ENCODE measurements at regions not wholly inside any gene's neighbourhood (a gene's known extent, or its start where the extent isn't known, plus 50 kb on each side); places are given as distances from the start of the nearest gene placed in this dataset.
A peak's percentile ranks its signal among the peaks of the same experiment; 100 is the strongest.

- DNase-seq = no peak
Measured at GRCh38 chr2:163367825-163368582, 367.8 kb downstream of the FIGN start.

GRCh38 chr2:163364736-163365135 lies 371.1 kb downstream of the FIGN start:
- DNase-seq = no peak

DNA sequence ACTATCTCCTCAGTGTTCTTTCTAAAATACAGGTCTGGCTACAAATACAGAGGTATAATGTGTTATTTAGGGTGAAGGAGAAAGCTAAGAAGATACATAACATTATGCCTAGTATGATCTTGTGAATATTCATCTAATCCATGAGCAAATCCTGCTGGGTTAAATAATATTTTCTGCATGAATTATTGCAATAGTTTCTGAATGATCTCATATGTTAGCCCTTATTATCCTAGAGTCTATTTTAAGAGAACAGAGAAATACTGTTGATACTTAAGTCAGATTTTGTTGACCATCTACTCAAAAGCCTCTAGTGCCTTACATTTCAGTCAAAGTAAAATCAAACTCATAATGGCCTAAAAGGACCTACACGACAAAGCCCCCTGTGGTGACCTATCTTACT lies 382.3 kb downstream of the FIGN start:
- no peak for DNase-seq

GRCh38 chr2:163351966-163352365 lies 383.8 kb downstream of the FIGN start:
- no peak for DNase-seq

- DNase-seq = no peak
Measured at GRCh38 chr2:163351143-163351542, 384.7 kb downstream of the FIGN start.

DNA sequence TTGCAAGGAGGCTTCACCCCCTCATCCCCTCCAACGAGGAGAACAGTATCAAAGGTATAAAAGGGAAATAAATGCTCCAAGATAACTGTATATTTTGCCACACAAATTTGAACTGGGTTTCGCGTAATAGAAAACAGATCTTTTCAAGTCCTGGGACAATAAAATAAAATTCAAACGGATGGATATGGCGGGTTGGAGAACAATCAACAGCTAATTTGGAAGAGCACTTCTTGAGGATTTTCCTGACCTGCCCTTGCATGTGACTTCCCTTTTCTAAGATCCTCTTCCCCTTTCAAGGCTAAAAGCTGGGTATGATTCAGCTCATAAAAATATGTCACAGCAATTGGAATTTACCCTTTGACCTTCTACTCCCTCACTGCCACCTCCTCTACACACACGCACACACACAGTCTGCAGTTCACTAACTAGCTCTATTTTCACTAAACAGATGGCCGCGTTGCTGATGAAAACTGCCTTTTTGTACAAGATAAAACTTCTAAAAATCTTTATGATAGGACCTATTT lies 386.9 kb downstream of the FIGN start:
- DNase-seq = no peak

DNA sequence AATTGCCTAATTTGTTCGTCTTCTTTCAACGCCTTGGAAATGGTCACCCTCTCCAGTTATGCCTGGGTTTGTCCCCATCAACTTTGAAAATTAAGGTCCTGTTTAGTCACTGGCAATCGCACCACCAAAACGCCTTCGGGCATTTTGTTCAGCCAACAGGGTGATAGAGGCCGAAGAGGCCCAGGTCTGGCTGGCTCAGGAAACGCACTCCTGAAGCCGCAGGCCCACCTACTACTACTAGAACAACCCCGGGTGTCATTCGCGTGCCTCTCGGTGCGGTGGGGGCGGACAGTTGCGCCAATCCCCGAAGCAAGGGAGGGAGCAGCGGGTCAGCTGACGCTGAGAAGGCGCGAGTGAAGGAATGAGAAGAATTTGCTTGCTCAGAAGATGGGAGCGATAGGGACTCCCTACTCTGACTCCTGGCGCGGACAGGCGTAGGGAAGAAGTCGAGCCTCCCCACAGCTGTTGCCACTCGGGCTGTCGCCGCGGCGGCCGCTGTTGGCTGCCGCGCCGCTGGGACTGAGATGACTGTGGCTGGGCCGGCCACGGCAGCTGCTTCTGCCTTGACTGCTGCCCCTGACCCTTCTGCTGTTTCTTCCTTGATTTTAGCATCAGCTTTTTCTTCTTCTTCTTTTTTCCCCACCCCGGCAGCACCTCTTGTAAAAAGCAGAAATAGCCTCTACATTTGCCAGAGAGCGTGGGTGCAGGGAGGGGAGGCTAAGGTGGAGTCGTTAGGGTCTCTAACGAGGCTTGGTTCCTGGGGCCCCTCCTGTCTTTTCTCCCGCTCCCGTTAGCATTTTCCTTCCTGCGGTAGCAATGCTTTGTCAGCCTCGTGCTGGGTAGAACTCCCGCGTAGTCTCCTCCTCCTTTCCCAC lies 387.6 kb downstream of the FIGN start:
- no peak for DNase-seq

- DNase-seq = peak; percentile 48
Measured at GRCh38 chr2:163345795-163346573, 389.8 kb downstream of the FIGN start.

DNA sequence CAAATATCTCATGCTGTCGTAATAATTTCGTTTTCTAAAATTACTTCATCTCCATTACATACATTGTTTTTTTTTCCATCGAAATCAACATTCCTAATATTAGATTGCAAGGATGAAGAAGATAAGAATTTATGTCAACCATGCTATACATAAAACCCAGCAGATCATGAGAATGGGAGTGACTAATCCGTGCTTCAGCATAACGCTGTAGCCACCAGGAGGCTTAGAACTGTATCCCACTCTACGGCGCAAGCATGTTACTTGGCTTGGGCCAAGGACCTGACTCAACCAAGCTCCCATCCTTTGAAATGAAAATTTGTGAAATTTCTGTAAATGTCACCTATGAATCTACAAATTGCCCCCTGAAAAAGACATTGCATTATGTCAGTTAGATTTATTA lies 392.5 kb downstream of the FIGN start:
- DNase-seq = no peak

DNA sequence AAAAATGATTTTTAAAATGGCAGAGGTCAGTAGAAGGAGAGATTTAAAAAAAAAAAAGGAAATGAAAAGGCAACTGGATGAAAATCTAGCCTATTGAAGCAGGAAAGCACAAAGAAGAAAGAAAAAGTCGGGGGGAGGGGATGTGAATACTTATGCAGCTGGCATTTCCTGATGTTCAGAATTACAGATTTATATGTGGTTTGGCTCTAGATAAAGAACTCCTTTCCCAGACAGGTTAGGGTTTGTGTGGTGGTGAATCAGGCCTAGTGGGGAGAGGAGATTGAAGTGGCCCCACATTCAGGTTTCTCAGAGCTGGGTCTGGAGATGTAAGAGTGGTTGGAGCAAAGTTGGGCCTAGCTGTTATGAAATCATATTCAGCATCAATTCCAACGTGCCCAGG lies 394.4 kb downstream of the FIGN start:
- DNase-seq = no peak

DNA sequence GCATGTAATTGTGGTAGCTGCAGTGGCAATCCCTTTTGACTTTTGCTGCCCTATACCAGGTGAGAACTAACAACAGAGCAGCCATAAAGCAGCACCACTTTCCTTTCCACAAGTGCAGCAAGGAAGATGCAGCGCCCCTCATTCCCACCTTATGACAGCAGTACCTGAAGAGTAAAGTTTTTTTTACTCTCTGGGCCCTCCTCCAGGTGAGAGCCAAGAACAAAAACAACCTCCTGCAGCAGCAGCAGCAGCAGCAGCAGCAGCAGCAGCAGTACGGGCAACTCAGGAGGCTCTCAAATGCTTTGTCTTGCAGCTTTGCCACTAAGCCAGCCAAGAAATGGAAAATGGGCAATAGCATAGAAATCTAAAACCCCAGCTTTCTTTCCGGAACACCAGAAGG lies 397.5 kb downstream of the FIGN start:
- DNase-seq = no peak

DNA sequence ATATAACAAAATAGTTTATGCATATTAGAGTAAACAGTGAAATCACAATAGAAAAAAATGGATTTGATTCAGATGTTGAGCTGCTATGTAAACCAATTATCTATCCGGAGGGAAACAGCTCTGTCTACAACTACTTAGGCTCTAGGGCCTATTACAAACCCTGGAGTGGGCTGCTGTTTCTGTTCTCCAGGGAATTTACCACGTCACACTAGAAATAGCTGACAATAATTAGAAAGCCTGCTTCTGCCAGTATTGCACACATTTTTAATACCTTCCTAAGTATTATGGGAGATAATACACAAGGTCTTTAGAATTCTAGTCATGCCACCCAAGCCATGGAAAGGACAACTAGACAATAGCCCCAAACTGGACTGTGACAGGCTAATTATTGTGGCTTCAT lies 411.1 kb downstream of the FIGN start:
- DNase-seq = no peak

- no peak for DNase-seq
Measured at GRCh38 chr2:163319006-163319405, 416.8 kb downstream of the FIGN start.

DNA sequence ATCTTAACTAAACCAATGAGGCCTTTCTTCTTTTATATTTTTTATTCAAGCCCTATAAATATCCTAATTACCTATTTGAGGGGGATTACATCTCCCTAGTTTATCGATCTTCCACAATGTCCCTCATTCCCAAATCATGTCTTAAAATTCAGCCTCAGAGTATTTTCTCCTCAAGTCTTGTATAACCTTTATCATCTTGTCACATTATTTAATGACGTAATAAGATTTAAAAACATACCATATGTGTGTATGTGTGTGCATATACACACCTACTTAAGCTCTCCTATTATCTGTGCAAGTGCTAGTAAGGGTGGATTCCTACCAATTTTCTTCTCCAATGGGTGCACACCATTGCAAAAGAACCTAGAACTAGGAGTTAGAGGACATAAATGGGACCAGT lies 421.1 kb downstream of the FIGN start:
- DNase-seq = no peak

GRCh38 chr2:163312713-163313112 lies 423.1 kb downstream of the FIGN start:
- no peak for DNase-seq

GRCh38 chr2:163306647-163307046 lies 429.2 kb downstream of the FIGN start:
- no peak for DNase-seq

GRCh38 chr2:163302141-163302540 lies 433.7 kb downstream of the FIGN start:
- no peak for DNase-seq

DNA sequence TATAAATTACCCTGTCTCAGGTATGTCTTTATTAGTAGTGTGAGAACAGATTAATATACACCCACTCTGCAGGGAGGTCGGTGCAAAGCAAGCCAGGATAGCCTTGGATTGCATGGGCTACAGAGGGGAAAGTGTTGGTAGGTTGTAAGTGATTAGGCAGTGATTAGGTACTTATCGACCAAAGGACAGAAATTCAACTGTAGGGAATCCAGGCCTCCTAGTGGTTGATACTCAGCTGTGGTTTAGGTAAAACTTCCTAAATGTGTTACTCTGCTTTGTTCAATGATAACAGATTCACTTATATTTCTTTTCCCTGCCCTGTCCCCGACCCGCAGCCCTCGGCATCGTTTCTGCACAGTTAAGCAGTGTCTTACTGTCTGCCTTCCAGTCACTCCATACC lies 444.0 kb downstream of the FIGN start:
- DNase-seq = no peak

GRCh38 chr2:163281717-163282116 lies 443.1 kb upstream of the KCNH7 start:
- DNase-seq = no peak

- no peak for DNase-seq
Measured at GRCh38 chr2:163269374-163270021, 430.9 kb upstream of the KCNH7 start.

DNA sequence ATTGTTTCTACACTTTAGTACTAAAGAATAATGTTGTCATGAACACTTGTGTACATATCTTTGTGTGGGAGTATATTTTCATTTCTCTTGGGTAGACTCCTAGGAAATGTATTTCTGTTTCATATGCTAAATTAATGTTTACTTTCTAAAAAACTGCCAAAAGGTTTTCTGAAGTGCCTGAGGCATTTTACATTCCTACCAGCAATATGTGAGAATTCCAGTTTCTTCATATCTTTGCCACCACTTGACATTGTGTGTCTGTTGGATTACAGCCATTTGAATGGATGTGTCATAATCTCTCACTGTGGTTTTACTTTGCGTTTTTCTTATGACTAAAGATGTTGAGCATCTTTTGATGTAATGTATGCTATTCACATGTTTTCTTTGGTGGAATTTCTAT lies 428.2 kb upstream of the KCNH7 start:
- DNase-seq = no peak

GRCh38 chr2:163265562-163265961 lies 427.0 kb upstream of the KCNH7 start:
- no peak for DNase-seq

GRCh38 chr2:163264341-163264740 lies 425.8 kb upstream of the KCNH7 start:
- no peak for DNase-seq

All from activated CD4-positive, alpha-beta T cell treated with anti-CD3 and anti-CD28 coated beads, Interleukin-2, Interleukin-6, amounts not matched to agents 100 ng/mL and 50 ng/mL, durations not matched to agents 16 hours and 8 hours (primary cell).